ENCODE measurements at regions not wholly inside any gene's neighbourhood (a gene's known extent, or its start where the extent isn't known, plus 50 kb on each side); places are given as distances from the start of the nearest gene placed in this dataset.

DNA sequence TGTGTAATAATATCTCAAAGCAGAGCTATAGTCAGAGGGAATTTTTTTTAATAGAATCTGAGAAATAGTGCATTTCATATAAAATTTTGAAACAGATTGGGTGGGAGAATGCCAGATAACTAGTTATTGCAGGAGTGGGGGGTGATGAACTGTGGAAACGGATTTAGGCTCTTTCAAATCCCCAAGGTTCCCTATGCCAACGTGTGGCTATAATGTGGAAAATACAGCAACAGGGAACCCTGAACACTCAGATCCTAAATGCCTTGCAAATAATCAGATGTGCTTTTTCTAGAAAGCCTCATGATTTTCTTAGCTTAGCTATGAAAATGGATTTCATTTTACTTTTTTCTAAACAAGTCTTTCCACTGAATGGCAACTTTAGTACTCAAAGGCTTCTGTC, 180.5 kb upstream of the DMAC1 start:
- no peak for DNase-seq

- DNase-seq = no peak
Observed at GRCh38 chr9:7979611-7980010, 180.0 kb upstream of the DMAC1 start.

- DNase-seq = no peak
Observed at GRCh38 chr9:7977586-7977985, 178.0 kb upstream of the DMAC1 start.

DNA sequence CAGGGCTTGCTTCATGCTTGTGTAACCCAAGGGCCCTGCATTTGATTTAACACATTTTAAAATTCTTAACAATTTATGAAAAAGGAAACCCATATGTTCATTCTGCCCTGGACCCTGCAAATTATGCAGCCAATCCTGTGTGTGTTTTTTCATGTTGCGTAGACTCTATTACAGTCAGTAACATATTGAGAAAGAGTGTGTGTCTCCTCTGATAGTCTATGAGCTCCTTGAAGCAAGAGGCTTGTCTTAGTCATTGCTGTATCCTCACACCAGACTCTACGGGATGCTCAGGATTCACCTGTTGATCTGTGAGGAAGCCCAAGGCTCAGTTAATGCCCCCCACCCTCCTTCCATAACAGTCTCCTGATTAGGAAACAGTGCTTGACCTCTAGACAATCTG, 177.3 kb upstream of the DMAC1 start:
- no peak for DNase-seq

DNA sequence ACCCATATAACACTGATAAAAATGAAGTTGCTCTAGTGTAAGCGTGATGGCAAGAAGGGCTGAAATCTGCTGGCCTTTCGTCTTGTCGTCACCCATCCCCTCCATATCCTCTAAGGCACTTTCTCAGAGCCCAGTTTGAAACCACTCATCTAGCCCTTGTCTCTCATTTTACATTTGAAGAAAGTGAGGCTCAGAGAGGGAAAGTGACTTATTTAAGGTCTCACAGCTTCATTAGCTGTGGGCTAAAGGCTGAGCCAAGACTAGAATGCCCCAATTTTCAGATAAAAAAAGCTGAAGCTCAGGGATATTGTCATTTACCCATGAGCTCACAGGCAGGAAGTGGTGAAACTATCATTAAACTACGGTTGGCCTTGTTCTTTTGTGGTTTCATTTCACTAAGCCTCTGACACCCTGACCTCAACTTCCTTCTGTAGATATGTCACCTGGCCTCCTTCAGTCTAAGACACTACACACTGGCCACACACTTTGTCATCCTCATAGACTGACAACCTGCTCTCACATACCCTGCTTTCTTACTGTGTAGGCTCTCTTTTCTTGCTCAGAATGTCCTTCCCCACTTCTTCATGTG, 176.7 kb upstream of the DMAC1 start:
- DNase-seq = peak; percentile 23

- no peak for DNase-seq
Observed at GRCh38 chr9:7975336-7975735, 175.8 kb upstream of the DMAC1 start.

DNA sequence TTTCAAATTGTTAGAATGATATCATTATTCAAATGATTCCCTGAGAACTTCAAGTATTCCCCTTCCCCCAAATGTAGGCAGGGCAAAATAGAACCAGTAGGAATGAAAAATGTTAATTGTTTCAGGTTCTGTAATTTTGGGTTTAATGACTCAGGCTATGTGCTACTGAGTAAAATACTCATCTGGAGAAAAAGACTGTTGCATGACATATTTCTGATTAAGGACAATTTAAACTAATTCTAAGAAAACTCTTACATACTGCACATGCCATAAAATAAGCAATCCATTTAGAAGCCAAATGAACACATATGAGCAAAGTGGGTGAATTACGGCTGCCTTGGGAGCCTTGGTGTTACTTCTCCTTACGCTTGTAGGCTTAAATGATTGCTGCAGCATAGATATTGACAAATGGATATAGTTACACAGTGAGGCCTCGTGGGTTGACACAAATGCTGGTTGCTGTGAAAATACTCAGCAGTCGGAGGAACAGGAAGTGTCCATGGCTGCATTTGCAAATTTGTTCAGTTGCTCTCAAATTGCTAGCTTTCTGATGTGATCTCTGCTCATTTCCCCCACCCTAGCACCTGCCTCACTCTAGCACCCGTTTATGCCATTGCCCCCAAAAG, 174.9 kb upstream of the DMAC1 start:
- no peak for DNase-seq

GRCh38 chr9:7973123-7973522, 173.5 kb upstream of the DMAC1 start:
- no peak for DNase-seq

DNA sequence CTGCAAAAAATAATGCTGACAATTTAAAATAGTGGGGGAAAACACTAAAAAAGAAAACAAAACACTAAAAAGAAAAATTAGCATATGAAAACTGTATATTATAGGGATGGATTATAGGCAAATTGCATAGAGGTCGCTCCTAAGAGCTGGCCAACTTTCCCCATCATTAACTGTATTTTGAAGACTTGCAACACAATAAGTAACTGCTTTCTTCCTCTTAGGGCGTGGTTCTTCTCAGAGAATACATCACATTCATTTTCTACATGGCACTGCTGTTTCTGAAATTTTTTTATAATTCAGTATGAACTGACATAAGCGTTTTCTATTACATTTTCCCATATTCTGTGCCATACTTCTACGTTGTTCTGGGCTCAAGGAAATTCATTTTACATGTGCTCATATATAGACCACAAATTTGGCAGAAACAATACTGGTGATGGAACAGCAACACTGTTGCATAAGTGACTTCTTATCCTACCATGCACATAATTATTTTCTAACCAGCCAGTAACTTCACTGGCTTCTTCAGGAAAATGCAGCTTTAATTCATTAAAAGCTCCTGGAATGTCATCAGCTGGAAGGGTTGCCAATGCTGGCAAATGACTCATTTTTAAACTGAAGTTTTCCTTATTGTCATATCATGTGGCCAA, 171.2 kb upstream of the DMAC1 start:
- DNase-seq = no peak

- no peak for DNase-seq
Observed at GRCh38 chr9:7968687-7969086, 169.1 kb upstream of the DMAC1 start.

DNA sequence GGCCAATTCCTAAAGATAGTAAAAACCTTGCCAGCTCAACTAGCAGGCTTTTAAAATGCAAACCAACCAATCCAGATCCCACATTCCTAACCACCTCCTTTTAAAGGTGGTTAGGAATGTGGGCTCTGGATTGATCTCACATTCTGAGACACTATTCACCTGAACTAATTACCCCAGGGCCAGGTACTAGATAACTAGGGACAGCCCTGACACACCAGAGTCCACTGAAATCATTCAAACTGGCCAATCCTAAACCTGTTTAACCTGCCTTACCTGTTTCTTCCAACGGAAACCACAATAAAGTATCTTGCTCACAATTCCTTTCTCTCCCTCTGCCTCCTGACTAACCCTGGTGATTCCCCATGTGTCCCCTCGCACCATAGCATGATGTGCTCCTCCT, 168.3 kb upstream of the DMAC1 start:
- no peak for DNase-seq

DNA sequence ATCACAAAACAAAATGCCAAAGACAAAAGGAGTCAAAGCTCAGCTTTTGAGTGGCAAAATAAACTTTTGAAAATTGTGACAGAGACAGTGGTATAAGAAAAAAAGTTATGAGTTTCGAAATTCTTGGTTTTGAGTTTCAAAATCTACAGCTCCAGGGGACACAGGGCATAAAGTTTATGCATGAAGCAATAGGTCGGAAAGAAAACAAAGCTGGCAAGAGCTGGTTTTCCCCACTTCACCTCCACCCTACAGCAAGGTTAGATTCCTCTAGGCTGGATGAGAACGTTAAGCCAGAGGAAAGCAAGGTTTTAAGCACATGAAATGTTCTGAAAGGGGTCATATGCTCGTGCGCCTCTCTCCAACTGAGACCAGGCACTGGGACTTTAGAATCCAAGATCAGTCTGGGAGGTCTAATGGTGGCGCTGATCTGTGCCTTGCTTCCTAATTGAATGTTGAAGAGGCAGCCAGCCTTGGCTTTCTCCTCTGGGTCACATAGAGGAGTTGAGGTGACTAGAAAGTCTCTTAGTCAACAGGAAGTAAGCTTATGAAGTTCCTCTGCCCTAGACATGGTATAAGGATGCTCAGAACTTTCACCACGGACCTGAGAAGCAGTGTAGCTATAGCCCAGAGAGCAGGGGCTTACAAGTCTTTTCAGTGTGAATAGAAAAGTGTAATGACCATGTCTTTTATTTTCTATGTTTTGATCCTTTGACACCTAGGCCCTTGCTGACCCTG, 167.7 kb upstream of the DMAC1 start:
- DNase-seq = no peak

- no peak for DNase-seq
Observed at GRCh38 chr9:7965063-7965462, 165.5 kb upstream of the DMAC1 start.

GRCh38 chr9:7963026-7963425, 163.4 kb upstream of the DMAC1 start:
- no peak for DNase-seq

GRCh38 chr9:7961076-7961475, 161.5 kb upstream of the DMAC1 start:
- no peak for DNase-seq

GRCh38 chr9:7960320-7961050, 160.9 kb upstream of the DMAC1 start:
- DNase-seq = no peak

DNA sequence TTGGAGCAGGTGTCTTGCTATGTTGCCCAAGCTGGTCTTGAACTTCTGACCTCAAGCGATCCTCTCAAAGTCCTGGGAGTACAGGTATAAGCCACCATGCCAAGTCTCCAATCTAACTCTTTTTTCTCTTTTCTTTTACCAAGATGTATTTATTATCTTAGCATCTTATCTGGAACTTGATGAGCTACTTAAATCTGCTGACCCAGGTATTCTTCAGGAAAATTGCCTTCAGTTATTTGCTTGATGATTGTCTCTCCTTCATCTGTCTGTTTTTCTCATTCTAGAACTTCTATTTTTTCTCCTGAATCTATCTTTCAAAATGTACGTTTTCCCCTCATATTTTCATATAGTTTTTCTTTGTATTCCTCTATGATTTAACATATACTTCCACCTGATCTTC, 158.2 kb upstream of the DMAC1 start:
- DNase-seq = no peak

- DNase-seq = no peak
Observed at GRCh38 chr9:7947577-7947976, 148.0 kb upstream of the DMAC1 start.

DNA sequence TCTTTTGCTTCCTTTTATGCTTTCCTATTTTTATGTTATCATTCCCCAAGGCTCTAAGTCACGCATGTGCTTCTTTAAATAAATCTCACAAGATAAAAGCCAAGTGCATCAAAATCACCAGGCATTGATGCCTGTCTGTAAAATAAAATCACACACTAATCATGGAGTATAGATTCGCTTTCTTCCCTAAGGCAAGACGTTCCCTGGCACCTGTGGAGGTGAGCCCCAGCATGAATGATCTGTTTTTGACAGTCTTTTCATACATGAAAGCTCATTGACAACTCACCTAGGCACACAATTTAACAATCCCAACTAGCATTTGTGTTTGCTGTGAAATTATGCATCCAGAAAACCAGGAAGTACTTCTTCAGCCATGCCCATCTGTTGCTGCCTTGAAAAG, 146.9 kb upstream of the DMAC1 start:
- DNase-seq = no peak

DNA sequence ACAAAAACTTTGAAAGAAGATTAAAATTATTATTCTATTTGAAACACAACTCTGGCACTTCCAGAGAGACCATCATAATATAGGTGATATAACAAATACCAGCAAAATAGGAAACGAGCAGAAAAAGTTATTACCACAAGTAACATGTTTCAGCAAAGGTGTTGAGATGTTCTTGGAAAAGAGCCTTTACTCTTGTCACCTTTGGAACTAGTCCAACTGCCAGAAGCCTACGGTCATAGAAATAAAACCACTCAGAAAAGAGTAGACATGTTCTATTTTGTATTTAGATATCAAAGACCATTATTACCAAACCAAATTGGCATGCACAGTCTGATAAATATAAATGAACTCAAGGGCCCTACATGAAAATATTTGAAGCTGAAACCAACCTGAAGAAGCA, 145.0 kb upstream of the DMAC1 start:
- DNase-seq = no peak

DNA sequence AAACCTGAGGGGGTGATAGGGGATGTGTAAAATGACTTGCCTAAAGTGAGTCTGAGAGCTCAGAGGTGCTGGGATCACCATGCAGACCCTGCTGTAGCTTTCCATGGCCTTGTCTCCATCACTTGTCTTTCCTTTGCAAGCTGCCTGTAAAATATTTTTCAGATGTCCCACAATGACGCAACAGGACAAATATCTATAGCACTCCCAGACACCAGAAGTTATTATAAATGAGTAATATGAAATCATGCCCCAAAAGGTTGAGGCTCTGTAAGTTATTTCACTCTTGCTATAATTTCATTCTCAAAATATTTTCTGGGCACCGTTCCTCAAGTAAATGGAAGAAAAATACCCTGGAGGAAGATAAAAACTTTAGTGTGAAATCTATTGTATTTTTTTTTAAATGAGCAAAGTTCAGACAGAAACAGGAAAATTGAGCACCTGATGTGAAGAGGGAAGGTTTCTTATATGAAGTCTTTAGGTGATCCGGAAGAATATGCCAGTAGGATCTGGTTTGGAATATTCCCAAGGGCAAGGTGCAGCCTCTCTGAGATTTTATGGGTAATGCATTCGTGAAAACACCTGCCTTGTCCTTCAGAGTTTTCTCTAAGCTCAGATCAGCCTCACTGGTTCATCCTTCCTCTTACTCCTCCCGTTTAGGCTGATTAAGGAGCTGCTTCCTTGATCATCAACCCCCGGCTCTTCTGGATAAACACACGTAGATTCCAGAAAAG, 138.3 kb upstream of the DMAC1 start:
- DNase-seq = no peak

GRCh38 chr9:7936996-7937395, 137.4 kb upstream of the DMAC1 start:
- DNase-seq = no peak

GRCh38 chr9:7936163-7936562, 136.6 kb upstream of the DMAC1 start:
- no peak for DNase-seq
